ENCODE measurements at regions not wholly inside any gene's neighbourhood (a gene's known extent, or its start where the extent isn't known, plus 50 kb on each side); places are given as distances from the start of the nearest gene placed in this dataset.
"Not testable (repeated sequence)": the region's sequence is repeated elsewhere in the genome, so short reads cannot be mapped to it uniquely, and the experiment has no call there.

DNA sequence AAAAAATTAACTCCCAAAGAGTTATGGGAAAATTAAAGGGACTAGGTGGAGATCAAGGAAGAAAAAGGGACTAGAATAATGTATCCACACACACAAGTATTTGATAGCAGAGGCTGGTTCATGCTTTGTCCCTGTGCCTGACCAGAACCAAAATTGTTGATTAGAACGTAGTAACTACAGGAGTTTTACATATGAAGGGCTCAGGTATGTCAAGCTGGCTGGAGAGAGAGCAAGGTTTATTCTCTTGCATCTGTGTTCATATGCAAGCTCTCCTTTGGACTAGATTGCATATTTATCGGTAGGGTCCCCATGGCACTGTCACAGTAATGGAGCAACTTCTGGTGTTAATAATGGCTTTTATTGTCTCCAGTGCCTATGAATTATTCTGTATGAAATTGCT lies 239.9 kb upstream of the TRPM3 start:
- DNase-seq: no peak

DNA sequence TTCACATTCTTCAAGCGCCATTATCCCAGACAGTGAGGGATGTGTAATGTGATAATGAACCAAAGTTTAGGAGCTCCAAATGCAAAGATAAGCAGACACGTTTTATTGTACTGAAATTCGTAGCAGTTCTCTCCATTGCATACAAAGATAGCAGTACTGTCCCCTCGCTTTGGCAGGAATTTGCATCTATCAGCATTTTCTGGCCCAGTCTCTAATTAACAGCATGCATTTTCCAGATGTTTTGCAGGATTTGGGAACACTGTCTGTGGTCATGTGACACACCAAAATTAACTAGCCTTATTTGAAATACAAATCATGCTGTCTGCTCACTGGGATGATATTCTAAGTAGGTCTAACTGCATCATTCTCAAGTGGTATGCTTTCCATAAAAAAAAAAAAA lies 235.9 kb upstream of the TRPM3 start:
- DNase-seq: no peak

GRCh38 chr9:71355884-71356283 lies 234.5 kb upstream of the TRPM3 start:
- no peak for DNase-seq

- DNase-seq: no peak
These were observed 232.3 kb upstream of the TRPM3 start for GRCh38 chr9:71353720-71354119.

DNA sequence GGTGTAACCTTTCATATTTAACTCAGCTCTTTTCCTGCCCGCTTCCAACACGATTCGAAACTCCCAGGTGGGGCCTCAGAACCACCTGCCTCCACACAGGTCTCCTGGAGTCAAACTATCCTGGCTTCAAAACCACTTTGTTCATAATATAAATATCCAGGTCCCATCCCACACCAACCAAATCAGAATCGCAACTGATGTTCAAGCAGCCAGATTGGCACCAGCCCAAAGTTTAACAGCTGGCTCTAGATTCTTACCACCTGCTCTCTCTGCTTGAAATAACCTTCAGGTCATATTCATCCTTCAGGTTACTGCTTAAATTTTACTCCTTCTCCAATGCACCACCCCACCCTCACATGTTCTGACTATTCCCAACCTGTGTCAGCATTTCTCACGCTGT lies 231.4 kb upstream of the TRPM3 start:
- DNase-seq: no peak

GRCh38 chr9:71349218-71349617 lies 227.8 kb upstream of the TRPM3 start:
- no peak for DNase-seq

DNA sequence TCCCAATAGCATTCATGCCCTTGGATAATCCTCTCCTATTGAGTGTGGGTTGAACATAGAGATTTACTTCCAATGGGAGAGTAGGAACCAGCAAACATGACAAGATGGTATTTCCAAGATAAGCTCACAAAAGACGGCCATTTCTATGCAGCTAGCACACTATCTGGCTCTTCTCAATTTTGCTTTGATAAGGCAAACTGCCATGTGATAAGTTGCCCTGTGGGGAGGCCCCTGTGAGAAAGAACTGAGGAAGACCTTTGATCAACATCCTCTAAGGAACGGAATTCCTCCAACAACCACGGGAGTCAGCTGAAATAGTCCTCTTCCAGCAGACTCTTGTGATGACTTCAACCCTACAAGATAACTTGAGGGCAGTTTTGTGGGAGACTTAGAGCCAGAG lies 211.9 kb upstream of the TRPM3 start:
- no peak for DNase-seq

DNA sequence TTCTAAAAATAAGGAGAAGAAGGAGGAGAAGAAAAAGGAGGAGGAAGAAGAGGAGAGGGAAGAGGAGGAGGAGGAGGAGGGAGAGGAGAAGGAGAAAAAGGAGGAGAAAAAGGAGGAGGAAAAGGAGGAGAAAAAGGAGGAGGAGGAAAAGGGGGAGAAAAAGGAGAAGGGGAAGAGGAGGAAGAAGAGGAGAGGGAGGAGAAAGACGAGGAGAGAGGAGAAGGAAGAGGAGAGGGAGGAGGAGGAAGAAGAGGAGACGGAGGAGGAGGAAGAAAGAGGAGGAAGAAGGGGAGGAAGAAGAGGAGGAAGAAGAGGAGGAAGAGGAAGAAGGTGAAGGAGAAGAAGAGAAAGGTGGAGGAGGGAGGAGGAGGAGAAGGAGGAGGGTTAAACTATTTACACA lies 210.2 kb upstream of the TRPM3 start:
- no peak for DNase-seq

- no peak for DNase-seq
These were observed 208.5 kb upstream of the TRPM3 start for GRCh38 chr9:71329873-71330272.

DNA sequence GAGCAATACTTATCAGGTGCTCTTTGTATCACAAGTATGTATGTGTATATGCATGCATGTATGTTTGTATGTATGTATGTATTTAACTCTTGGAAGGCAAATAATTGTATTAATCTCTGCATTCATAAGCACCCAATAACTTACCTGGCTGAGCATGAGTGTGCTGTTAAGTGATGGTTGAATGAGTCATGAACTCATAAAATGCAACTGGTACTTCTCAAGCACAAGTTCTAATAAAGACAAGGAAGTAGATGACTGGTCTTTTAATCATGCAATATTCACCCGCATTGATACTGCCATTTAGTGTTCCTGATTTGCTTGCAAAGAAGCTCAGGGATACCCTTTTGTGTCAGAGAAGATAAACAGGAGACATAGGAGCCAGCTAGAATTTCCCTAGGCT lies 204.9 kb upstream of the TRPM3 start:
- no peak for DNase-seq

DNA sequence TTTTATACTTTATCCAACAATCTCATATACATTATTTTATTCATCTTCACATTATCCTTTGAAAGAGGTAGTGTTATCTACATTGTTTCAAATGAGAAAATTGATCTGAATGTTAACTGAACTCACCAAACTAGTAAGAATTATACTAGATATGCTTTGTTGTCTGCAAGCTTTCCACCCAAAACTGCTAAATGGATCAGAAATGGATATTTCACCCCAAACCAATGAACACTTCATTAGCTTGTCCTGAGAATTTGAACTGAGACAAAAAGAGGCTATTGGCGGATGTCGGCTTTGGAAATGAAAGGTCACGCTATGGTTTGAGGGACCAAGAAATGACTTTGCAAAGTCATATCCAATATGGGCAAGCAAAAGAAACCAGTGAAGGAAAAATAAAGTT lies 201.9 kb upstream of the TRPM3 start:
- no peak for DNase-seq

DNA sequence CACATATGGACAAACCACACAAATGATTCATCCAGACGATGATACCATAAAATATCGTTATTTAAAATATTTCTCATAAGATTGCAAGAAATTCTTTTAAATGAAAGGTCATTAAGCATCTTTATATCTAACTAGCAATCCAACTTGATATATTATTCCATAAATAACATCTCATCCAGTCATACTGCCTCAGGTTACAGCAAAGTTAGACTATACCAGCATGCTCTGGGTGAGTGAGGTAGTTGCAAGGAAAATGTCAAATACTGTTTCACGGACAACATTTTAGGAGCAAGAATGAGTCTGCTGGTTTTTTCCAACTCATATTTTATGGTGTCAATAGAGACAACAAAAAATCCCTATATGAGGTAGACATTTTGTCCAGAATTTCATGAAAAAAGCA lies 200.9 kb upstream of the TRPM3 start:
- DNase-seq: no peak

GRCh38 chr9:71308454-71308853 lies 187.0 kb upstream of the TRPM3 start:
- DNase-seq: no peak

- no peak for DNase-seq
These were observed 184.7 kb upstream of the TRPM3 start for GRCh38 chr9:71306134-71306533.

- no peak for DNase-seq
These were observed 181.9 kb upstream of the TRPM3 start for GRCh38 chr9:71303351-71303750.

GRCh38 chr9:71302776-71303175 lies 181.4 kb upstream of the TRPM3 start:
- DNase-seq: no peak

DNA sequence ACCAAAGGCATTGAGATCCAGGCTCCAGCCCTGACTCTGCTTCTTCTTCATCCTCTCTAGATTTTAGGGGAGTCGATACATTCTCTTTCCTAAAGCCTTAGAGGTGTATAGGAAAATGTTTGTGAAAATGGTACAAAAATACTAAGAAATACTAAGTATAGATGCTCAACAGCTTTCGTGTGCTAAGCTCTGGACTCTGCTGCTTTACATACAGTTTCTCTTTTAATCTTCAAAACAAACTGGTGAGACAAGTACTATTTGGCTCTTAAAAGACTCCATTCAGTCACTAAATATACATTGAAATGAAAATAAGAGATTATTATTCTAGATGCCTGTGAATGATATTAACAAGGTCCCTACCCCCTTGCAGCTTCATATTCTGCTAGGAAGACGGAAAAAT lies 174.5 kb upstream of the TRPM3 start:
- DNase-seq: no peak

GRCh38 chr9:71286146-71286545 lies 164.7 kb upstream of the TRPM3 start:
- no peak for DNase-seq

GRCh38 chr9:71285191-71285656 lies 163.8 kb upstream of the TRPM3 start:
- peak; percentile 24 for DNase-seq

GRCh38 chr9:71282116-71282515 lies 160.7 kb upstream of the TRPM3 start:
- not testable (repeated sequence) for DNase-seq

GRCh38 chr9:71279151-71279739 lies 157.8 kb upstream of the TRPM3 start:
- no peak for DNase-seq

DNA sequence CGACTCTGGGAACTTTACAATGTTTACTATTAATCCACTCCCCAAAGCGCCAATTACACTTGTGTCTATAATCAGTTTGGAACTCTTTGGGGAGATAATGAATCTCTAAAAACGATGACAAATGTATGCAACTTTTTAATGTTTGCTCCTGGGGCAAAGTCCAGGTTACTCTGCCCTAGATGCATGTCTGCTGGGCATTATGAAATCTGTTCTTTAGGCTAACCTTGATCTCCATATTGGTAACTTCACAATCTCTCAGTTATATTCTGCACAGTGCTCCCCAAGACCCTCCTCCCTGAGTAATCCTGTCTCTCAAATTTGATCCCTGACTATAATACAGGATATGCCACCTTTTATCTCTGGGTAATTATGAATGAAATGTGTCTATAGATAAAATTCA lies 152.2 kb upstream of the TRPM3 start:
- DNase-seq: no peak

DNA sequence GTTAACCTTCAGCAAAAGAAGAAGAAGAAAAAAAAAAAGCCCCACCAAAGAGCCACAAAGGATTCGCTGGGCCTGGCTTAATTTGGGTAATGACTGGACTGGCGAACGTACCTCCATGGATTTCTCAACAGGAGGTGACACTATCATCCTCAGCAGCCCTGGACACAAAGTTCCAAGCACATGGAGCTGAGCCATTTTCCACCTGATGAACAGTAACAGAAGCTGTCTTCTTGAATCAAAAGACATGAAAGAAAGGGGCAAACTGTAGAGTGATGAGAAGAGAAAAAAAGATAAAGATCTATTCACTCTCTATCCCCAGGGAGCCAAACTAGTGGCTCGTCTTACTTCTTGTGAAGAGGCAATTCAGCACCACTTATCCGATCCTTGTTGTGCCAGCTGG lies 150.2 kb upstream of the TRPM3 start:
- DNase-seq: no peak

DNA sequence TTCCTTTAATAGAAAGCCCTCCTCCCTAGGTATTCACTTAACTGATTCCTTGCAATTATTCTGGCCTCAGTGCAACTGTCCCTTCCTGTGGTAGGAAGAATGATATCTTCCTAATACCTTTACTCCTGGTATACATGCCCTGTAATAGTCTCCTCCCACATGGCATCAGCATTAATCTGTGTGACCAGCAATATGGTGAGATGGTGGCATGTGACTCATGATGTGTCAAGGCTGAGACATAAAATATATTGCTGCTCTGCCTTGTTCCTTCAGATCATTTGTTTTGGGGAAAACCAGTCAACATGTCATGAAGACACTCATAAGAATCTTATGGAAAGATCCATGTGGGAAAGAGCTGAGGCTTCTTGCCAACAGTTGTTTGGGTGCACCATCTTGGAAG lies 149.1 kb upstream of the TRPM3 start:
- no peak for DNase-seq

DNA sequence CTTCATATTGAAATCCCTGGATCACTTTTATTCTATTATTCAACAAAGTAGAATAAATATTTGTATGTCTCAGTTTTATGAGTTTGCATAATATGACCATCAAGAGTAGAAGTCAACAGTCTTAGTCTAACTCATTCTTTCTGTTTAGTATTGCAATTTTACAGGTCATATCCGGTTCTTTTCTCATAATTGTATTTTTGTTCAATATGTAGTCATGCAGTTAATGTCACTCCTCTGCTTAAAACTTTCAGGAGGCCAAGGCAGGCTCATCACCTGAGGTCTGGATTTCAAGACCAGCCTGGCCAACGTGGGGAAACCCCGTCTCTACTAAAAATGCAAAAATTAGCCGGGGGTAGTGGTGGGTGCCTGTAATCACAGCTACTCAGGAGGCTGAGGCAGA lies 148.4 kb upstream of the TRPM3 start:
- no peak for DNase-seq

Data from NCI-H510A (cell line).